ENCODE measurements at regions not wholly inside any gene's neighbourhood (a gene's known extent, or its start where the extent isn't known, plus 50 kb on each side); places are given as distances from the start of the nearest gene placed in this dataset.

GRCh38 chr2:221202431-221202830 is 369.7 kb downstream of the EPHA4 start:
- intact Hi-C loops (cut with micrococcal nuclease; ENCODE audit: unreplicated experiment), result no loop called here
- Histone ChIP-seq H3K27ac (ENCODE audit: extremely low read length, insufficient read depth, low read length) (no peak overlapping the region), H4K20me1 (ENCODE audit: insufficient read depth, low read length) (no peaks in the 10 kb centered on the region), H3K79me2 (ENCODE audit: insufficient read depth, low read length) (no peaks in the 10 kb centered on the region), H3K4me1 (ENCODE audit: insufficient read depth, low read length) (peaks cover 6% of the 10 kb centered on the region), H3K9me3 (ENCODE audit: low read length) (no peaks in the 10 kb centered on the region), H2AFZ (ENCODE audit: low read length) (no peak overlapping the region), H3K9ac (ENCODE audit: insufficient read depth, low read depth, low read length) (no peak overlapping the region), H3K36me3 (replicated peaks in 1 of 2; ENCODE audit: control insufficient read depth in 1 of 2, insufficient read depth in 2 of 2, low read length in 2 of 2) (no peaks in the 10 kb centered on the region), H3K4me3 (replicated peaks in 1 of 3; ENCODE audit: insufficient read depth in 1 of 3, low read depth in 2 of 3, low read length in 3 of 3) (no peak overlapping the region), H3K4me2 (ENCODE audit: low read depth, low read length) (no peak overlapping the region), H3K27me3 (ENCODE audit: control insufficient read depth in 1 of 2, insufficient read depth in 2 of 2, low read length in 2 of 2) (no peaks in the 10 kb centered on the region; a peak in 1 of 5 replicates)
- TF ChIP-seq PHF21A (CRISPR knock-in tag; IDR thresholded peaks at IDR 0.05), result no peak
- TF ChIP-seq PRMT3 (CRISPR knock-in tag; IDR thresholded peaks at IDR 0.05; ENCODE audit: borderline replicate concordance, low read depth), result no peak
- no peak for TF ChIP-seq ZNF430 (CRISPR knock-in tag; IDR thresholded peaks at IDR 0.05)
- no peak for TF ChIP-seq REST (IDR thresholded peaks at IDR 0.05; ENCODE audit: borderline replicate concordance in 1 of 2, low read depth in 1 of 2, low read length in 2 of 2)
- no peak for TF ChIP-seq LRRFIP1 (CRISPR knock-in tag; conservative IDR thresholded peaks at IDR 0.05)
- no peak for TF ChIP-seq SMAD9 (CRISPR knock-in tag; IDR thresholded peaks at IDR 0.05)
- TF ChIP-seq NR0B2 (CRISPR knock-in tag; IDR thresholded peaks at IDR 0.05), result no peak
- TF ChIP-seq RARA (CRISPR knock-in tag; IDR thresholded peaks at IDR 0.05), result no peak
- TF ChIP-seq YEATS4 (CRISPR knock-in tag; IDR thresholded peaks at IDR 0.05; ENCODE audit: borderline replicate concordance), result no peak
- no peak for TF ChIP-seq ZBTB1 (CRISPR knock-in tag; IDR thresholded peaks at IDR 0.05; ENCODE audit: borderline replicate concordance)
- TF ChIP-seq ZNF775 (CRISPR knock-in tag; IDR thresholded peaks at IDR 0.05; ENCODE audit: borderline replicate concordance), result no peak
- TF ChIP-seq ZBTB42 (CRISPR knock-in tag; IDR thresholded peaks at IDR 0.05), result no peak
- TF ChIP-seq NR2F2 (IDR thresholded peaks at IDR 0.05; ENCODE audit: borderline replicate concordance, low read depth), result no peak
- WGBS (ENCODE audit: low lambda C conversion rate), result 27% methylated on average over 6 of the region's 6 CpGs
- POLR2A ChIA-PET, result no interaction called here
- ATAC-seq (no peak), DNase-seq (ENCODE audit: low spot score) (no peak), FAIRE-seq (no peak)
- in situ Hi-C loops (cut with HindIII; ENCODE audit: extremely low pct_ligation_motif_present, low pct_unique_long_range_greater_than_20kb), result no loop called here
- no TSS peak for BruUV-seq (replicated peaks)
- CTCF ChIA-PET (ENCODE audit: low intra/inter-chr PET ratio, low total read pairs), result no interaction called here
